ENCODE measurements at regions not wholly inside any gene's neighbourhood (a gene's known extent, or its start where the extent isn't known, plus 50 kb on each side); places are given as distances from the start of the nearest gene placed in this dataset.

DNA sequence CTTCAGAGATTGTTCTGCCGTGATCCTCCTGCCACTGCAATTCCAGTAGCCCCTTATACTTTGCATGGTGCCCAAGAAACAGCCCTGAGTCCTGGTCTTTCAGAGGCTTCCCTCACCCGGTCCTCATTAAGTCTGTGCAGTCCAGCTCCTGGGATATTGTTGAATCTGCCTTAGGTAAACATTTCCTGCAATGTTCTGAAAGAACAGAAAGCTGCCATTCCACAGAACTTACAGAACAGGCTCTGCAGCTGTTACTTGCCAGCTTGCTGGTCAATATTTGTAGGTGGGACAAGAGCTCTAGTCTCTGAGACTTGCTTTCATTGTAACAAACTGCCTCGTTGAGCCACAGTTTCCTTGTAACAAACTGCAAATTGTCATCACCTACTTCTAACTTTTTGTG is 115.0 kb upstream of the KIF5B start:
- TF ChIP-seq HDGF (IDR thresholded peaks at IDR 0.05; ENCODE audit: borderline replicate concordance) (no peak), SP1 (IDR thresholded peaks at IDR 0.05) (no peak), NFRKB (IDR thresholded peaks at IDR 0.05) (no peak), FOXK2 (IDR thresholded peaks at IDR 0.05) (no peak), BHLHE40 (IDR thresholded peaks at IDR 0.05; ENCODE audit: borderline replicate concordance) (no peak), ELF4 (IDR thresholded peaks at IDR 0.05) (no peak), SUZ12 (IDR thresholded peaks at IDR 0.05) (no peak), TARDBP (IDR thresholded peaks at IDR 0.05) (no peak), CTBP1 (IDR thresholded peaks at IDR 0.05; ENCODE audit: borderline replicate concordance) (no peak), ZNF384 (IDR thresholded peaks at IDR 0.05) (no peak), ARNT (IDR thresholded peaks at IDR 0.05) (no peak), FOXM1 (IDR thresholded peaks at IDR 0.05; ENCODE audit: borderline replicate concordance) (no peak), FOXA1 (IDR thresholded peaks at IDR 0.05) (no peak)
- TF ChIP-seq, protein P1, sequence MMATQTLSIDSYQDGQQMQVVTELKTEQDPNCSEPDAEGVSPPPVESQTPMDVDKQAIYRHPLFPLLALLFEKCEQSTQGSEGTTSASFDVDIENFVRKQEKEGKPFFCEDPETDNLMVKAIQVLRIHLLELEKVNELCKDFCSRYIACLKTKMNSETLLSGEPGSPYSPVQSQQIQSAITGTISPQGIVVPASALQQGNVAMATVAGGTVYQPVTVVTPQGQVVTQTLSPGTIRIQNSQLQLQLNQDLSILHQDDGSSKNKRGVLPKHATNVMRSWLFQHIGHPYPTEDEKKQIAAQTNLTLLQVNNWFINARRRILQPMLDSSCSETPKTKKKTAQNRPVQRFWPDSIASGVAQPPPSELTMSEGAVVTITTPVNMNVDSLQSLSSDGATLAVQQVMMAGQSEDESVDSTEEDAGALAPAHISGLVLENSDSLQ (IDR thresholded peaks at IDR 0.05), result no peak
